Osteocyte (in vitro differentiated cells): ENCODE measurements at regions not wholly inside any gene's neighbourhood (a gene's known extent, or its start where the extent isn't known, plus 50 kb on each side); places are given as distances from the start of the nearest gene placed in this dataset.

Source experiments
- DNase-seq: peaks from one replicate; pipeline ENCODE4 v3.0.0; 2021; ENCODE audit warnings: mixed read lengths; ENCODE audit not compliant: unreplicated experiment; ENCODE audit errors: extremely low spot score
- H3K27ac Mint-ChIP-seq: one replicate; pipeline ENCODE4 v1.8.0; 2021; ENCODE audit warnings: mild to moderate bottlenecking, mixed read lengths; ENCODE audit not compliant: unreplicated experiment
- H3K27me3 Mint-ChIP-seq: one replicate; pipeline ENCODE4 v1.8.0; 2021; ENCODE audit warnings: mixed read lengths; ENCODE audit not compliant: unreplicated experiment
- H3K36me3 Mint-ChIP-seq: one replicate; pipeline ENCODE4 v1.8.0; 2021; ENCODE audit warnings: mixed read lengths; ENCODE audit not compliant: unreplicated experiment
- H3K4me1 Mint-ChIP-seq: one replicate; pipeline ENCODE4 v1.8.0; 2021; ENCODE audit warnings: mixed read lengths; ENCODE audit not compliant: unreplicated experiment
- H3K4me3 Mint-ChIP-seq: one replicate; pipeline ENCODE4 v1.8.0; 2021; ENCODE audit warnings: mild to moderate bottlenecking, moderate library complexity, mixed read lengths; ENCODE audit not compliant: unreplicated experiment
- H3K9me3 Mint-ChIP-seq: one replicate; pipeline ENCODE4 v1.8.0; 2021; ENCODE audit warnings: mixed read lengths; ENCODE audit not compliant: unreplicated experiment
- TF ChIP-seq, protein P1 (sequence below): fragments of 200-600 bp; sonication (generic); IDR thresholded peaks from 2 replicates; pipeline ENCODE4 v1.5.0; 2021; ENCODE audit warnings: antibody characterized with exemption, mild to moderate bottlenecking, moderate library complexity

DNA sequence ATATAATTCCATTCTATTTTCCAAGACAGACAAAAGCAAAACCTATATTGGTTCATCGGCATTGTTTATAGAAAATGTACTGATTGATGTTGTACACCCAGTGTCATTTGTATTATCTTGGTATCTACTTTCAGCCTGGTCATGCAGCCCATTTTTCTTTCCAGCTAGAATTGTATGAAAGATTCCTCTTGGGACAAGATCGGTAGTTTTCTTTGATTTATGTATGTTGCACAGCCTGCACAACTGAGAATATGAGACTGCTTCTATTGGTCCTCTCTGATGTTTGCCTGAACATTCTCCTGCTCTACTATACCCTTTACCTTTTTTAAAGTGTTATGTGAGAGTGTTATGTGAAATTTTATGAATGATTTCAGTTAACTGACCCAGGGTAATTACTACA, 487.7 kb upstream of the PRR20A start:
- Mint-ChIP-seq H3K4me3 (no peak overlapping the region), H3K9me3 (peaks cover 22% of the 10 kb centered on the region), H3K36me3 (no peaks in the 10 kb centered on the region), H3K4me1 (no peaks in the 10 kb centered on the region), H3K27me3 (no peaks in the 10 kb centered on the region), H3K27ac (no peak overlapping the region)
- TF ChIP-seq, protein P1, sequence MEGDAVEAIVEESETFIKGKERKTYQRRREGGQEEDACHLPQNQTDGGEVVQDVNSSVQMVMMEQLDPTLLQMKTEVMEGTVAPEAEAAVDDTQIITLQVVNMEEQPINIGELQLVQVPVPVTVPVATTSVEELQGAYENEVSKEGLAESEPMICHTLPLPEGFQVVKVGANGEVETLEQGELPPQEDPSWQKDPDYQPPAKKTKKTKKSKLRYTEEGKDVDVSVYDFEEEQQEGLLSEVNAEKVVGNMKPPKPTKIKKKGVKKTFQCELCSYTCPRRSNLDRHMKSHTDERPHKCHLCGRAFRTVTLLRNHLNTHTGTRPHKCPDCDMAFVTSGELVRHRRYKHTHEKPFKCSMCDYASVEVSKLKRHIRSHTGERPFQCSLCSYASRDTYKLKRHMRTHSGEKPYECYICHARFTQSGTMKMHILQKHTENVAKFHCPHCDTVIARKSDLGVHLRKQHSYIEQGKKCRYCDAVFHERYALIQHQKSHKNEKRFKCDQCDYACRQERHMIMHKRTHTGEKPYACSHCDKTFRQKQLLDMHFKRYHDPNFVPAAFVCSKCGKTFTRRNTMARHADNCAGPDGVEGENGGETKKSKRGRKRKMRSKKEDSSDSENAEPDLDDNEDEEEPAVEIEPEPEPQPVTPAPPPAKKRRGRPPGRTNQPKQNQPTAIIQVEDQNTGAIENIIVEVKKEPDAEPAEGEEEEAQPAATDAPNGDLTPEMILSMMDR: no peak
- DNase-seq: no peak

DNA sequence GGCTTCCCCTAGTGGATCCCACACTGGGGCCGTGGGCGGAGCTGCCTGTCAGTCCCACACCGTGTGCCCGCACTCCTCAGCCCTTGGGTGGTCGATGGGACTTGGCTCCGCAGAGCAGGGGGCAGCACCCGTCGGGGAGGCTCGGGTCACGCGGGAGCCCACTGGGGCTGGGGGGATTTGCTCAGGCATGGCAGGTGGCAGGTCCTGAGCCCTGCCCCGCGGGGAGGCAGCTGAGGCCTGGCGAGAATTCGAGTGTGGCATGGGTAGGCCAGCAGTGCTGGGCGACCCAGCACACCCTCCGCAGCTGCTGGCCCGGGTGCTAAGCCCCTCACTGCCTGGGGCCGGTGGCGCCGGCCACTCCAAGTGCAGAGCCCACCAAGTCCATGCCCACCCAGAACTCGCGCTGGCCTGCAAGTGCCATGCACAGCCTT, 481.7 kb upstream of the PRR20A start:
- no peaks in the 10 kb centered on the region for H3K27me3 Mint-ChIP-seq
- TF ChIP-seq, protein P1: no peak
- no peak overlapping the region for H3K4me3 Mint-ChIP-seq
- H3K4me1 Mint-ChIP-seq: no peaks in the 10 kb centered on the region
- no peak overlapping the region for H3K27ac Mint-ChIP-seq
- H3K36me3 Mint-ChIP-seq: no peaks in the 10 kb centered on the region
- H3K9me3 Mint-ChIP-seq: peaks cover 18% of the 10 kb centered on the region
- DNase-seq: no peak

DNA sequence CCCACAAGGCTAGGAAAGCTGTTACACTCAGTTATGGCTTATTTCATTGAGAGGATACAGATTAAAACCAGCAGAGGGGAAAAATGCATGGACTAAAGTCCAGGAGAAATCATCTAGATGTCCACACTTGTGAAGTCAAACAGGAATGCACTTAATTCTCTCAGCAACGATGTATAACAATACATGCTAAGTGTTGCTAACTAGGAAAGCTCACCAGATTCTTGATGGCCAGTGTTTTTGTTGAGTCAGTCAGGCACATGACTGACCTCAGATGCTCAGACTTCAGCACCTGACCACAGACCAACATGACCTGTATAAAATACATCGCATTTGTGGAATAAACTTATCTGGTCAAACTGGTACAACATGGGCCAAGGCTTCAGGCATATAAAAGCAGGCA, 470.2 kb upstream of the PRR20A start:
- Mint-ChIP-seq H3K4me1 (peaks cover 4% of the 10 kb centered on the region), H3K9me3 (no peaks in the 10 kb centered on the region), H3K36me3 (no peaks in the 10 kb centered on the region), H3K27me3 (no peaks in the 10 kb centered on the region), H3K27ac (no peak overlapping the region), H3K4me3 (no peak overlapping the region)
- DNase-seq: no peak
- TF ChIP-seq, protein P1: no peak

DNA sequence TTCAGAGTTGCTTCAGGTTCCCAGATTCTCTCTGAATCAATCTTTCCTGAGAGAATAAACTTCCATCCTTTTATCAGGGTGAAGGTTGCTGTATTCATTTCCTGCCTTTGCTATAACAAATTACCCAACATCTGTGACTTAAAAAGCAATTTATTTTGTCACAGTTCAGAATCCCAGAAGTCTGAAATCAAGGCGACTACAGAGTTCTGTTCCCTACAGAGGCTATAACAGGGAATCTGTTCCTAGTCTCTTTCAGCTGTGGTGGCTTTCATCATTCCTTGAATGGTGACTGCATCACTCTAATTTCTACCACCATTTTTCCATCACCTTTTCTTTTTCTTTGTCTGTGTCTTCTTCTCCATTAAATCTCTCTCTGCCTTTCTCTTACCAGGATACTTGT, 459.3 kb upstream of the PRR20A start:
- no peak for DNase-seq
- Mint-ChIP-seq H3K27ac (no peak overlapping the region), H3K27me3 (no peaks in the 10 kb centered on the region), H3K9me3 (peaks cover 13% of the 10 kb centered on the region), H3K4me1 (no peaks in the 10 kb centered on the region), H3K36me3 (no peaks in the 10 kb centered on the region), H3K4me3 (no peak overlapping the region)
- TF ChIP-seq, protein P1: no peak

DNA sequence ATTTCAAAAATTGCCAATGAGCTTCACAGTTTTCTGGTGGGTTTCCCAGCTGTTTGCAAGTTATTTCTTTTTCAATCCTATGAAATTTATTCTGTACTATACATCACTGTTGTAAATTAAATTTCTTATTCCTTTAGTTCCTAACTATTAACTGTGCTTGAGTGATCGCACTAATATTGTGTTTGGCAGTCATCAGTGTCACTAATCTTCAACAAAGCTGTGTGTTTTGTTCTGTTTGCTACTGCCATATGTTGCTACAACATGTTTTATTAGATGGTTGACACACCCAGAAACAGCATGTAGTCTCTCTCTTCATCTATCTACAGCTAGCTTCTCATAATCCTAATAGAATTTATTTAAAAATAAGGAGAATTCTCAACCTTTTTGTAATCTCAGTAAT, 453.6 kb upstream of the PRR20A start:
- DNase-seq: no peak
- no peaks in the 10 kb centered on the region for H3K4me1 Mint-ChIP-seq
- H3K36me3 Mint-ChIP-seq: no peaks in the 10 kb centered on the region
- no peak overlapping the region for H3K4me3 Mint-ChIP-seq
- H3K27me3 Mint-ChIP-seq: no peaks in the 10 kb centered on the region
- no peak overlapping the region for H3K27ac Mint-ChIP-seq
- TF ChIP-seq, protein P1: no peak
- no peaks in the 10 kb centered on the region for H3K9me3 Mint-ChIP-seq
